ENCODE measurements at regions not wholly inside any gene's neighbourhood (a gene's known extent, or its start where the extent isn't known, plus 50 kb on each side); places are given as distances from the start of the nearest gene placed in this dataset.

- intact Hi-C loops (cut with DNase I): no loop called here
- no peak for ATAC-seq
- Histone ChIP-seq H3K4me1 (no peaks in the 10 kb centered on the region), H3K36me3 (no peaks in the 10 kb centered on the region), H3K27ac (no peak overlapping the region), H3K9me3 (no peaks in the 10 kb centered on the region), H3K27me3 (no peaks in the 10 kb centered on the region), H3K4me3 (no peak overlapping the region)
- DNase-seq: no peak
- TF ChIP-seq CTCF (IDR thresholded peaks at IDR 0.05): no peak
Measured at GRCh38 chr5:163790497-163790896, 285.1 kb downstream of the MAT2B start.

GRCh38 chr5:163794993-163795392, 289.6 kb downstream of the MAT2B start:
- Histone ChIP-seq H3K4me1 (no peaks in the 10 kb centered on the region), H3K9me3 (no peaks in the 10 kb centered on the region), H3K27ac (no peak overlapping the region), H3K4me3 (no peak overlapping the region), H3K27me3 (no peaks in the 10 kb centered on the region), H3K36me3 (no peaks in the 10 kb centered on the region)
- no peak for DNase-seq
- intact Hi-C loops (cut with DNase I): no loop called here
- TF ChIP-seq CTCF (IDR thresholded peaks at IDR 0.05): no peak
- no peak for ATAC-seq

GRCh38 chr5:163807781-163808180, 302.4 kb downstream of the MAT2B start:
- H3K9me3 ChIP-seq: no peaks in the 10 kb centered on the region
- H3K27ac ChIP-seq: no peak overlapping the region
- no peak for DNase-seq
- no peaks in the 10 kb centered on the region for H3K27me3 ChIP-seq
- no peaks in the 10 kb centered on the region for H3K36me3 ChIP-seq
- TF ChIP-seq CTCF (IDR thresholded peaks at IDR 0.05): no peak
- no peak overlapping the region for H3K4me3 ChIP-seq
- no peaks in the 10 kb centered on the region for H3K4me1 ChIP-seq
- ATAC-seq: no peak
- intact Hi-C loops (cut with DNase I): no loop called here

GRCh38 chr5:163809473-163809872, 304.1 kb downstream of the MAT2B start:
- DNase-seq: no peak
- Histone ChIP-seq H3K36me3 (no peaks in the 10 kb centered on the region), H3K27me3 (no peaks in the 10 kb centered on the region), H3K4me1 (no peaks in the 10 kb centered on the region), H3K9me3 (no peaks in the 10 kb centered on the region), H3K4me3 (no peak overlapping the region), H3K27ac (no peak overlapping the region)
- intact Hi-C loops (cut with DNase I): no loop called here
- no peak for TF ChIP-seq CTCF (IDR thresholded peaks at IDR 0.05)
- ATAC-seq: no peak

- Histone ChIP-seq H3K4me3 (no peak overlapping the region), H3K4me1 (no peaks in the 10 kb centered on the region), H3K27me3 (no peaks in the 10 kb centered on the region), H3K36me3 (no peaks in the 10 kb centered on the region), H3K9me3 (no peaks in the 10 kb centered on the region), H3K27ac (no peak overlapping the region)
- no peak for DNase-seq
- ATAC-seq: no peak
- TF ChIP-seq CTCF (IDR thresholded peaks at IDR 0.05): no peak
- intact Hi-C loops (cut with DNase I): no loop called here
Measured at GRCh38 chr5:163813900-163814299, 308.5 kb downstream of the MAT2B start.

GRCh38 chr5:163815240-163815791, 309.9 kb downstream of the MAT2B start:
- Histone ChIP-seq H3K27ac (no peak overlapping the region), H3K9me3 (no peaks in the 10 kb centered on the region), H3K36me3 (no peaks in the 10 kb centered on the region), H3K27me3 (no peaks in the 10 kb centered on the region), H3K4me1 (no peaks in the 10 kb centered on the region), H3K4me3 (no peak overlapping the region)
- DNase-seq: no peak
- intact Hi-C loops (cut with DNase I): no loop called here
- TF ChIP-seq CTCF (IDR thresholded peaks at IDR 0.05): no peak
- ATAC-seq: no peak

Data from upper lobe of right lung (tissue), 1 donor.